ENCODE measurements at regions not wholly inside any gene's neighbourhood (a gene's known extent, or its start where the extent isn't known, plus 50 kb on each side); places are given as distances from the start of the nearest gene placed in this dataset.
"Not testable (repeated sequence)": the region's sequence is repeated elsewhere in the genome, so short reads cannot be mapped to it uniquely, and the experiment has no call there.

DNA sequence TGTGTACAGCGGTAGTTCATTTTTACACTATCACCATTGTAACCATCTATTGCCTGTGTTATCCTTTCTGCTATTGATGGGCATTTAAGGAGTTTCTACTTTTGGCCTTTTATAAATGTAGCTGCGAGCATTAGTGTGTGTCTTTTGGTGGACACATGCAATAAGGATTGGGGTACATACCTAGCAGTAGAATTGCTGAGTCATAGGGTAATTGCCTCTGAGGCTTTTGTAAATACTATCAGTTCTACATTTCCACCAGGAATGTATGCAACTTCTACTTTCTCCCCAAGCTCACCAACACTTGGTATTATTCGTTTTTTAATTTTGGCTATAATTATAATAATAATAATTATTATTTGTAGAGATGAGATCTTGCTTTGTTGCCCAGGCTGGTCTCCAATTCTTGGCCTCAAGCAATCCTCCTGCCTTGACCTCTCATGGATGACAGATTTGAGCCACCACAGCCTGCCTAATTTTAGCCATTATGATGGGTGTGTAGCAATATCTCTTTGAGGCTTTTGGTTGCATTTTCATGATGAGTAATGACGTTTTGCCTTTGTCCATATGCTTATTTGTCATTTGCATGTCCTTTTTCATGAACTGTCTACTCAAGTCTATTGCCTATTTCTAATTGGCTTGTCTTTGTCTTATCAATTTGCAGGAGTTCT, 277.0 kb downstream of the ACTR3B start:
- no peaks in the 10 kb centered on the region for H3K4me1 Mint-ChIP-seq
- peaks cover under 1% of the 10 kb centered on the region for H3K9me3 Mint-ChIP-seq
- H3K27me3 Mint-ChIP-seq = no peaks in the 10 kb centered on the region
- CTCF ChIA-PET = interaction anchor here (0.9 kb wide), 1 partner anchor 12 kb away, joined by 3 read pairs; no protein-coding TSS in a partner anchor
- no peak overlapping the region for H3K27ac Mint-ChIP-seq
- DNase-seq = no peak
- H3K4me3 Mint-ChIP-seq = no peak overlapping the region
- no peaks in the 10 kb centered on the region for H3K36me3 Mint-ChIP-seq (ENCODE audit: low read depth)
- POLR2A ChIA-PET = no interaction called here

DNA sequence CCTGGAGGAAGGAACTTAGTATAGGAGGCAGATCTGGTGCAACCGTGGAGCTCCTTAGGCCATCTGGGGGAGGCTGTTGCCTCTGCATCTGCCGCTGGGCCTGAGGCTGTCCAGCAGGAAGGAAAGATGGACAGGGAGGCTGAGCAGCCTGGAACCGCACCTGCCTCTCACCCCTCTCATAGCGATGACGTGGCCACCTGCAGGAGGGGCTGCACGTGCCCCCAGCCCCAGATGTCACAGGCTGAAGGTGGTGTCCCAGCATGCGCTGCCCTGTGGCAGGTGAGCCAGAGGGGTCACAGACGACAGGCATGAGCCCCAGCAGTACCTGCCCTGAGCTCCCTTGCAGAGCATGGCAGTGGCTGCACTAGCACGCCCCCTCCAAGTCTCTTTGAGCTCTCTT, 283.9 kb downstream of the ACTR3B start:
- no peak overlapping the region for H3K4me3 Mint-ChIP-seq
- H3K9me3 Mint-ChIP-seq = peaks cover 2% of the 10 kb centered on the region
- ChIA-PET POLR2A (no interaction called here), CTCF (no interaction called here)
- no peaks in the 10 kb centered on the region for H3K4me1 Mint-ChIP-seq
- no peaks in the 10 kb centered on the region for H3K36me3 Mint-ChIP-seq (ENCODE audit: low read depth)
- DNase-seq = no peak
- no peak overlapping the region for H3K27ac Mint-ChIP-seq
- no peaks in the 10 kb centered on the region for H3K27me3 Mint-ChIP-seq

DNA sequence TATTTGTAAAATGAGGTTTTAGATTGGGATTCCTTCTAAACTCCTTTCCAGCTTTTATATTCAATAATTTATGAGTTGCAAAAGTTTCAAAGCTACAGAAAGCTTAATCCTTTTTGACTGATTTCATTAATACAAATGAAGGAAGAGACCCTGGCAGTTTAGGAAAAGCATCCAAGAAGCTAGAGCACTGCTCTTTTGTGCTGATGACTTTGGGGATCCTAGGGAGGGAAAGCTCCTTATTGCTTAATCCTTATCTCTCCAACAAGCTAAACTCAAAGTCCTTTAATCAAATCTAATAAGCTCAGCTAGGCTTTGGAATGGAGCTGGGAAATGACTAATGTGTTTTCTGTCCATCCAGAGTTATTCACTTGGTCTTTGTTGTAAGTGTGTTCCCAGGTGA, 285.4 kb downstream of the ACTR3B start:
- no peak for DNase-seq
- no peaks in the 10 kb centered on the region for H3K4me1 Mint-ChIP-seq
- POLR2A ChIA-PET = no interaction called here
- H3K36me3 Mint-ChIP-seq (ENCODE audit: low read depth) = no peaks in the 10 kb centered on the region
- CTCF ChIA-PET = no interaction called here
- H3K4me3 Mint-ChIP-seq = no peak overlapping the region
- no peak overlapping the region for H3K27ac Mint-ChIP-seq
- no peaks in the 10 kb centered on the region for H3K27me3 Mint-ChIP-seq
- peaks cover 5% of the 10 kb centered on the region for H3K9me3 Mint-ChIP-seq

DNA sequence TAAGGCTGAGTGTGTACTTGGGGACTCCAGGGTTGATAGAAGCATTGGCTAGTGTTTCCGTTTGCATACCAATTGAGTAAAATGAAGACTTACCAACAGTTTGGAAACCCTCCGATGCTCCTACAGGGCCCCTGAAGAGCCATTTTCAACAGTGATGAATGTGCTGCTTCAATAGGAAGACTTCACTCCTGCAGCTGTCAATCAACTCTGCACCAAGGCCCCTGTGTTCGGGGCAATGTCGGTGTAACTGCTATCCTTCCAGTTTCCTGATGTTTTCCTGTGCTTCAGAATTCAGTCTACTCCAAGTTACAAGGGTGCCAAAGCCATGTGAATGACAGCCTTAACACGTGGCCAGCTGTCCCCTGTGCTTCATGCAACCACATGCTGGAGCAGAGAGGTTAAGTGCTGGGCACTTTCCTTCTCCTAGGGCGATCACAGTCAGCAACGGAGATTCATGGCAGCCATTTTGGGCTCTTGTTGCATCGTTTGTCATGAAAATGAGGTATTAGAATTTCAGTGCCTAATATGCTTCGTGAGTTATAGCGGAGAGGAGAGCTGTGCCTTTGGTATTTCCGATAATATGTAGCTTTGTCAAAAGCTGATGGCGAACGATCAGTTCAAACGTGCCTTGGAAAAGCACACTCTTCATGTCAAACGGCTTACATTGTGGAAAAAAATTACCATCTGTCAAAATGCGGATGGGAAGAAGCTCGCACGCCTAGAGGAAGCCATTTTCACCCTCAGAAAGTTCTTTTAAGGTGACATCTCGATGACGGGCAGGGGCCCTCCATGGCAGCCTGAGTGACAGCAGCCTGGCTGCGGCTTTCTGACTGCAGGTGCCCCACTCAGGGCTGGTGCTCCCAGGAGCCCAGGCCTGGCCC, 287.8 kb downstream of the ACTR3B start:
- no peaks in the 10 kb centered on the region for H3K36me3 Mint-ChIP-seq (ENCODE audit: low read depth)
- ChIA-PET CTCF (interaction anchor here (0.8 kb wide), 1 partner anchor 9 kb away, joined by 3 read pairs; no protein-coding TSS in a partner anchor), POLR2A (no interaction called here)
- H3K27me3 Mint-ChIP-seq = no peaks in the 10 kb centered on the region
- peaks cover 3% of the 10 kb centered on the region for H3K9me3 Mint-ChIP-seq
- no peak overlapping the region for H3K27ac Mint-ChIP-seq
- H3K4me1 Mint-ChIP-seq = no peaks in the 10 kb centered on the region
- no peak overlapping the region for H3K4me3 Mint-ChIP-seq
- no peak for DNase-seq

DNA sequence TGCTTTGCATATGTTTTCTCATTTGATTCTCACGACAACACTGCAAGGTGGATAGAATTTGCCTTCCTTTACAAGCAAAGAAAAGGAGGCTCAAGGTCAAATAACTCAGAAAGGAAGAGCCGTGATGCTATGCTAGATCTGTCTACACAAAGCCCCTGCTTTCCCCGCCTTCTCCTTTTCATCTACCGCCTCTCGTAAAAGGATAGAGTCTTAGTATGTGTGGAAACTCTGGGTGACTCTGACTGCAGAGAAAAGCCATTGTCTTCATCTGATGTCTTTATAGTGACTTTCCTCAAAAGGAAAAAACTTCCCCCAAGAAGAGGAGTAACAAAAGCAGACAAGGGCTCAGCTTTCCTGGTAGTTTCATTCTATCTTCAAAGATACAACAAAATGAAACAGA, 292.7 kb downstream of the ACTR3B start:
- ChIA-PET CTCF (no interaction called here), POLR2A (no interaction called here)
- Mint-ChIP-seq H3K27ac (no peak overlapping the region), H3K27me3 (no peaks in the 10 kb centered on the region), H3K4me3 (no peak overlapping the region), H3K9me3 (peaks cover 3% of the 10 kb centered on the region), H3K36me3 (ENCODE audit: low read depth) (no peaks in the 10 kb centered on the region), H3K4me1 (no peaks in the 10 kb centered on the region)
- DNase-seq = no peak

DNA sequence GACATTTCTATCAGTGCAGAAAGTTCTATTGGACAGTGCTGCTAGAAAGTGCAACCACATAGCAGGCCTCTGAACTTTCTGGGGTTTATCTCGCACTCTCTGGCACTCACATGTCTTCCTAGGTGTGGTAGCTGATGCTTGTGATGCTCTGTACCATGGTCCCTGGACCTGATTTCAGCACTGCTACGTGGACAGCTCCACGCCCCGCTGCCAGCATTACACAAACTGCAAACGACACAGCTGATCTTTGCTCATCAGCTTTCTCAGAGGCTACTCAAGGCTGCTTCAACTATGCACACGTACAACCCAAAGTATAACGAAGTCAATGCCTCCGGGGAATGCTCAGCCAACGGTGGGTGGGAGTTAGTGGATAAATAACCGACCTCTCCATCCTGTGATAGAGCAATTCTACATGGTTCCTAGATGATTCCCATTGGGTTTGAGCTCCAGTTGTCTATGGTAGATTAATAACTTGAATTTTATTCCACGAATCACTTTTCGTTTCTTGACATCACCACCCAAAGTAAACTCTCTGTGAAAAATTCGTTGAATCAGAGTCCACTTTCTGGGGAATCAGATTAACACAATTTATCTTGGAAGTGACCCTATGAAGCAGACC, 302.5 kb downstream of the ACTR3B start:
- H3K4me3 Mint-ChIP-seq = no peak overlapping the region
- no peaks in the 10 kb centered on the region for H3K4me1 Mint-ChIP-seq
- peak; percentile 8 for DNase-seq
- H3K36me3 Mint-ChIP-seq (ENCODE audit: low read depth) = no peaks in the 10 kb centered on the region
- ChIA-PET CTCF (no interaction called here), POLR2A (no interaction called here)
- no peaks in the 10 kb centered on the region for H3K9me3 Mint-ChIP-seq
- no peaks in the 10 kb centered on the region for H3K27me3 Mint-ChIP-seq
- no peak overlapping the region for H3K27ac Mint-ChIP-seq

DNA sequence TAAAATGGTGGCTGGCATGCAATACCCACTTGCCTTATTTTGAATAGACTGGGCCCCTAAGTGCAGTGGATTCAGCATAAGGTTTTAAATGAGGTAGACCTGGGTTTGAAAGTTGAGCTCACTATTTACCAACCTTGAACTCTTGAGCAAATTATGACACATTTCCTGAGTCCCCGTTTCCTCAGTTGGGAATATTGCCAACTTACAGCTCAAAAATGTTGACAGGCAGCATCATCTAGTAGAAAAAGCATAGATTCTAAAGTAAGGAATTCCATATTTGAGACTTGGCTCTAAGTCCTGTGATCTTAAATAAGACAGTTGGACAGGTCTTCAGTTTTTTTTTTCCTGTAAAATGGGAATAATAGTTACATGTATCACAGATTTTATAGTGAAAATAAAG, 305.5 kb downstream of the ACTR3B start:
- Mint-ChIP-seq H3K4me3 (no peak overlapping the region), H3K27me3 (no peaks in the 10 kb centered on the region), H3K27ac (no peak overlapping the region), H3K36me3 (ENCODE audit: low read depth) (no peaks in the 10 kb centered on the region), H3K9me3 (no peaks in the 10 kb centered on the region), H3K4me1 (no peaks in the 10 kb centered on the region)
- ChIA-PET CTCF (no interaction called here), POLR2A (no interaction called here)
- DNase-seq = no peak

DNA sequence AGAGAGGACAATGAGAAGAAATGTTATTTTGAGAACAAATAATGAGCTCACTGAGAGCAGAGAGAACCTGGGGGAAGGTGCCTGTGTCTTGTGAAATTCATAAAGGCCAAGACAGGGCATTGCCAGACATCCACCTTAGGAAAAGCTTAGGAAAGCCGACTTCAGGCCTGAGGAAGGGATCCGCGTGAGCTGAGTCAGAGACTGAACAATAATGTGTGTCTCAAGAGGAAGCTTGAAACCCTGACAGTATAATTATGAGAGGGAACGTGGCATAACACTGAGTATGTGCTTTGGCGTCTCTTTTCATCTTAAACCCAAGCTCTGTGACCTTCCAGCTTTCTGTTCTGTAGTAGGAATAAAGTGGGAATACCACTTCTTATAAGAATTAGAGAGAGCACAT, 307.2 kb downstream of the ACTR3B start:
- DNase-seq = no peak
- Mint-ChIP-seq H3K9me3 (no peaks in the 10 kb centered on the region), H3K27ac (no peak overlapping the region), H3K27me3 (no peaks in the 10 kb centered on the region), H3K36me3 (ENCODE audit: low read depth) (no peaks in the 10 kb centered on the region), H3K4me3 (no peak overlapping the region), H3K4me1 (no peaks in the 10 kb centered on the region)
- ChIA-PET CTCF (no interaction called here), POLR2A (no interaction called here)

DNA sequence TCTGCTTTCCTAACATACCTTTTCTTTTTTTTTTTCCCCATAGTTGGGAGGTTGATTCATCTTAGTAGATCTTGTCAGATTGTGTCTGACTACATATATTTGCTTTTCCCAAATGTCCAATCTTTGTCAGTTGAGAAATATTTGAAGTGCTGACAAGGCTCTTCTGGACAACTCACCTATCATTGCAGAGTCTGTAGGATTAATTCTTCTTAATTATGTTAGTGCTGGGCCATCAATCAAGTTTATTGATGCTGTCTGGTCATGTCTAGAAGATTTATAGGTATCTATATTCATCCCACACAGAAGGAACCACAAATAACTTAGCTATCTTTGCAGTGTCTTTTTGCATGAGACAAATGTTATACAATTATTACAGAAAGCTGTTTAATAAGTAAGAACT, 310.6 kb downstream of the ACTR3B start:
- H3K27ac Mint-ChIP-seq = no peak overlapping the region
- H3K27me3 Mint-ChIP-seq = no peaks in the 10 kb centered on the region
- no peak for DNase-seq
- H3K4me1 Mint-ChIP-seq = no peaks in the 10 kb centered on the region
- H3K9me3 Mint-ChIP-seq = no peaks in the 10 kb centered on the region
- ChIA-PET CTCF (interaction anchor here (0.6 kb wide), 1 partner anchor 35 kb away, joined by 3 read pairs; no protein-coding TSS in a partner anchor), POLR2A (no interaction called here)
- no peaks in the 10 kb centered on the region for H3K36me3 Mint-ChIP-seq (ENCODE audit: low read depth)
- no peak overlapping the region for H3K4me3 Mint-ChIP-seq

DNA sequence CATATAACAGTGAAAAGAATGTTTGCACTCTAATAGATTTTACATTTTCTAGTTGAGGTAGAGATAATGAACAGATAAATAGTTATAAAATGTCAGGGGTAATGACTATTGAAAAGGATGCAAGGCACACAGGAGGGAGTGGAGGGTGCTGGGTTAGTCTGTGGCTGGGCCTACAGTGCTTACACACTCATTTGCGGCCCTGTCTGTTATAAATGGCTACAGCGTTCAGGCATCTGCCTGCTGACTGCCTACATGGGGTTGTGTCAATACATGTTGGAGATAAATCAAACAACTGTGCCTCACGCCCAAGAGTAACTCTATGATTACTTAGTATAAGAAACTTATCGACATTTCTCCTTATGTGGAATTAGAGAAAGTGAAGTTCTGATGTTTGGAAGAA, 313.3 kb downstream of the ACTR3B start:
- ChIA-PET POLR2A (no interaction called here), CTCF (no interaction called here)
- H3K36me3 Mint-ChIP-seq (ENCODE audit: low read depth) = no peaks in the 10 kb centered on the region
- no peak overlapping the region for H3K27ac Mint-ChIP-seq
- H3K4me1 Mint-ChIP-seq = no peaks in the 10 kb centered on the region
- DNase-seq = no peak
- H3K27me3 Mint-ChIP-seq = no peaks in the 10 kb centered on the region
- H3K9me3 Mint-ChIP-seq = no peaks in the 10 kb centered on the region
- no peak overlapping the region for H3K4me3 Mint-ChIP-seq

DNA sequence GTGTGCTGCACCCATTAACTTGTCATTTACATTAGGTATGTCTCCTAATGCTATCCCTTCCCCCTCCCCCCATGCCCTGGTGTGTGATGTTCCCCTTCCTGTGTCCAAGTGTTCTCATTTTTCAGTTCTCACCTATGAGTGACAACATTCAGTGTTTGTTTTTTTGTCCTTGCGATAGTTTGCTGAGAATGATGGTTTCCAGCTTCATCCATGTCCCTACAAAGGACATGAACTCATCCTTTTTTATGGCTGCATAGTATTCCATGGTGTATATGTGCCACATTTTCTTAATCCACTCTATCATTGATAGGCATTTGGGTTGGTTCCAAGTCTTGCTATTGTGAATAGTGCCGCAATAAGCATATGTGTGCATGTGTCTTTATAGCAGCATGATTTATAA, 316.7 kb downstream of the ACTR3B start:
- H3K4me1 Mint-ChIP-seq, POLR2A ChIA-PET, H3K27ac Mint-ChIP-seq: not testable (repeated sequence)

DNA sequence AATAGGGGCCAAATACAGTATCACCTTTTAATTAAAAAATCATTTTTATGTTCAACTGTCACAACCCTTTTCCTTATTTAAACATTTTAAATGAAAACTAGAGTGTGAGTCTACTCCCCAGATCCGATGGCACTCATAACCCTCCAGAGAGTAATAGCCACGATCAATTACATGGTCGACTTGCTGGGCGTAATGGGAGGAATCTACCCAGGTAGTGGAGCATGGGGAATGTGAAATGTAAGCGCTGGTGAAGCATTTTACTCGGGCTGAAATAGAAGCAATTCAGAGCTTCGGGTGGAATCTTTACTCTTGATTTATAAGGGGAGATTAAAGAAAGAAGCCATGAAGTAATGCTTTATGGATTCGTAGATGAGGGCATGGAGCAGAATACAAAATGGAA, 321.9 kb downstream of the ACTR3B start:
- ChIA-PET POLR2A (no interaction called here), CTCF (no interaction called here)
- H3K4me3 Mint-ChIP-seq = no peak overlapping the region

More for the DNA sequence above, 316.7 kb downstream of the ACTR3B start:
- H3K27me3 Mint-ChIP-seq; H3K9me3 Mint-ChIP-seq; CTCF ChIA-PET; DNase-seq; H3K4me3 Mint-ChIP-seq; H3K36me3 Mint-ChIP-seq (ENCODE audit: low read depth): not testable (repeated sequence)

DNA sequence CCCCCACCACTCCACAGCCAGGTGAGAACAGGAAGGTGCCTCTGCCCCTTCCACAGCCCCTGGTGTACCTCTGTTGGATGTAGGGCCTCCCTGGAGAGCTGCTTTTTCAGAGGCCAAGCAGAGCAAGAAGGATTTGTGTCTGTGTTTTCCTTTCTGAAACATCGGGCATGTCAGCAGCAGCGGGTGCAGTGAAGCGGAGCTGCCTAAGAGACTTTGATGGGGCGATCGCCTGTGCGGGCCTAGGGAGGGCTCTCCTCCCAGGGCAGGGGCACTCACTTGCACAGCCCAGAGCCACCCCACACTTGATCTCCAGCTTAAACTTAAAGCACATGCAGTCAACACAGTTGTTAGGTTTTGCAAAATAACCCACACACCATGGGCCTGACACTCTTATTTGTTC, 324.7 kb downstream of the ACTR3B start:
- Mint-ChIP-seq H3K9me3 (no peaks in the 10 kb centered on the region), H3K36me3 (ENCODE audit: low read depth) (no peaks in the 10 kb centered on the region), H3K27ac (no peak overlapping the region)

More for the DNA sequence above, 321.9 kb downstream of the ACTR3B start:
- Mint-ChIP-seq H3K27ac (no peak overlapping the region), H3K36me3 (ENCODE audit: low read depth) (no peaks in the 10 kb centered on the region), H3K27me3 (no peaks in the 10 kb centered on the region), H3K9me3 (no peaks in the 10 kb centered on the region), H3K4me1 (no peaks in the 10 kb centered on the region)
- no peak for DNase-seq

More for the DNA sequence above, 324.7 kb downstream of the ACTR3B start:
- no peak for DNase-seq
- H3K4me1 Mint-ChIP-seq = no peaks in the 10 kb centered on the region
- no peak overlapping the region for H3K4me3 Mint-ChIP-seq
- CTCF ChIA-PET = interaction anchor here (0.5 kb wide), 1 partner anchor 1543 kb away, joined by 3 read pairs; no protein-coding TSS in a partner anchor
- POLR2A ChIA-PET = no interaction called here
- no peaks in the 10 kb centered on the region for H3K27me3 Mint-ChIP-seq

Data from activated CD4-positive, alpha-beta T cell treated with anti-CD3 and anti-CD28 coated beads, Interleukin-2, amount 10 ng/mL, durations not matched to agents 7 days and 5 days (primary cell).